Stimulated activated CD8-positive, alpha-beta memory T cell treated with anti-CD3 and anti-CD28 coated beads, Interleukin-7, amount 100 ng/mL, for 1 hour (primary cell): ENCODE measurements at regions not wholly inside any gene's neighbourhood (a gene's known extent, or its start where the extent isn't known, plus 50 kb on each side); places are given as distances from the start of the nearest gene placed in this dataset.

ENCODE experiments used
- DNase-seq, 2 donors: peaks; one replicate each; pipeline ENCODE4 v3.0.0-alpha.2; 2020; ENCODE audit warnings: low read depth in 2 of 2

DNA sequence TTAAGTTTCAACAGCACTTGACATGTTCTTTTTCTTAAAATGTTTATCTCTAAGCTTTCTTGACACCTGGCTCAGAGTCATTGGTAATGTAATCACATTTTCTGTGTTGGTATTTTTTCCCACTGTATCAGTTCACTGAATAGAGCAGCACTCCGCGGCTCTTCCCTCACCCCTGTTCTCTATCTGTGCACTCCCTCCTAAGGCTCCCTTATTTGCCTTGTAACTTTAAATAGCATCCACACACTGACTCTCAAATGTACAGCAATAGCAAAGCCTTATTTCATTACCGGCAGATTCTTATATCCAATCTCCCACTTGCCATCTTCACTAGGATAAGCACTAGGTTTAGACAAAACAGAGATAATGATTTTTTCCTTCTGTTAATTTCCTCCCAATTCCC is 935.5 kb upstream of the SLC10A2 start:
- no peak for DNase-seq

DNA sequence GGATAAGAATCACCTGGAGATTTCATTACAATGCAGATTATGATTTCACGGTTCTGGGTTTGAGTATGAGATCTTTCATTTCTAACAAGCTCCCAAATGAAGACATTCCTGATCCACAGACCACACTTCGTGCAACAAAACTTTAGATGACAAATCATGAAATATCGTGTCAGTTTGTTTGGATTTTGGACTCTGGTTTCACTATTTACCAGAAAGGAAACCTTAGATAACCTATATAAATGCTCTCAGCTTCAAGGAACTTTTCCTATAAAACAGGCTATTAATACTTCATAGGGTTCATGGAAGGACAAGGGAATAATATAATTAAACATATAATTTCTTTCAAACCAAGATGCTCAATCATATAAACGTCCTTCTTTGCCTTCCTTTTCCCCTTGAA is 930.5 kb upstream of the SLC10A2 start:
- no peak for DNase-seq

GRCh38 chr13:103983948-103984347 is 917.7 kb upstream of the SLC10A2 start:
- DNase-seq = no peak

GRCh38 chr13:103976371-103976770 is 910.2 kb upstream of the SLC10A2 start:
- no peak for DNase-seq

- DNase-seq = no peak
Observed at GRCh38 chr13:103973740-103974139, 907.5 kb upstream of the SLC10A2 start.

DNA sequence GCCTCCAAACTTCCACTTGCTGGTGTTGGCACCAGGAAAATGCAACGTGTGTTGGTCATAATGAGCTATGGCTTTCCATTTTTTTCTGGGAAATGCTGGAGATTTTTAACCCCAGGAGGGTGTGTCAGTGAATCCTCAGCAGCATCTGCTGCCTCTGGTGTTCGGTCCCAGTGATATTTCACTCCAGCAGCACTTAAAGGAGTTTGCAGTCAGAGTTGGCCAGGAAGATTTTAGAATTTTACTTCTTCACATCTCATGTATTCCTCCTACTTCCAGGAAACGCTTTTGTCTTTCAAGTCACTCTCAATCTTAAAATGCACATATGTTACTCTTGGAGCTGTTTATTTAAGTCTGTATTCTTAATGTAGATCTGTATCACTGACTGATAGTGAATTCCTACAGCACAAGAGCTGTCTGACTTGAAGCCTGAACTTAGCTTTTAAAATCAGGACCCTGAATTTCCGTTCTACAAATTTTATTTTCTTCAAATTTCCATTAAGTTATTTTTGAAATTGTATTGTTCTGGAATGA is 903.4 kb upstream of the SLC10A2 start:
- DNase-seq = no peak

DNA sequence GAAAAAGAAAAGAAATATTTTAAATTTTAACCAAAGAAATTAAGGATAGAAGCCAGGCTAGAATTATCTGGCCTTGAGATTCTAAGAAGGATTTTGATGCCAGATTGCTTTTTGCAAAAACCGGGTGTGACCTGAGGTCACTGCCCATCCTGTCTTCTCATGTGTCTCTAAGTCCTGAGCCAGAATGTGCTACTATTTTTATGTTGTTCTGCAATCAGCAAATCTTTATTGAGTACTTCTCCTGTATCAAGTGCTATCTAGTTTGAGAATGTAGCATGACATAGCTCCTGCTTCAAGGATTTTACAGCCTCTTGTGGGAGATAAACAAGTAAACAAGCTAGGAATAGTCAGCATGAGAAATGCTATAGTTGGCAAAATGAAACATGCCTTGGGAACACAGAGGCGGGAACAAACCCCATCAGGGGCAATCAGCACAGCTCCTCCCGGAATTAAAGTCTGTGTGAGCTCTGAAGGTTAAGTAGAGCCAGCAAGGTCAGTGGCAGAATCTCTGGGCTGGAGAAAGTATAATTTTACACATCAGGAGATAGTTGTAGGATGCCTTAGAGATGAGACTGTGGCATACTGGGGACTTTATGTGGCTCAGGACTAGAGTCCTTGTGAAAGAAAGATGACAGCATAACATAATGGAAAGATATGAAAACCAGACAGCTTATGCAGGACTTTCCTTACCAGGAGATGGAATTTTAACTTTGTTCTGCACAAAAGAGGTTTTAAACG is 899.5 kb upstream of the SLC10A2 start:
- DNase-seq = no peak

DNA sequence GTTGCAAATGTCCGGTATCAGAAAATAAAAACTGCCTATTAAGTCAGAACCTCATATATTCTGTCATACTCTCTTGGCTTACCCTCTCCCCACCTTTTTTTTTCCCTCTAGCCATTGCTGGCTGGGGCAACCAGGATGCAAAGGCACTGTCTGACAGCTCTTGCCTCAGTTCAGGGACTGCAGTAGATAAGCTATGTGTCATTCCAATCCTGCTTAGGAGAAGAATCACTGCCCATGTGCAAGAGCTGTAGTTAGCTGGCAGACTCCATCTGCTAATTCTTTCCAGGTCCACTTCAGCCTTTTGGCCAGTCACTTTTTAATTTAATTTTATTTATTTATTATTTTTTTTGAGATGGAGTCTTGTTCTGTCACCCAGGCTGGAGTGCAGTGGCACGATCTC is 895.6 kb upstream of the SLC10A2 start:
- DNase-seq = no peak

- no peak for DNase-seq
Observed at GRCh38 chr13:103961129-103961528, 894.9 kb upstream of the SLC10A2 start.

DNA sequence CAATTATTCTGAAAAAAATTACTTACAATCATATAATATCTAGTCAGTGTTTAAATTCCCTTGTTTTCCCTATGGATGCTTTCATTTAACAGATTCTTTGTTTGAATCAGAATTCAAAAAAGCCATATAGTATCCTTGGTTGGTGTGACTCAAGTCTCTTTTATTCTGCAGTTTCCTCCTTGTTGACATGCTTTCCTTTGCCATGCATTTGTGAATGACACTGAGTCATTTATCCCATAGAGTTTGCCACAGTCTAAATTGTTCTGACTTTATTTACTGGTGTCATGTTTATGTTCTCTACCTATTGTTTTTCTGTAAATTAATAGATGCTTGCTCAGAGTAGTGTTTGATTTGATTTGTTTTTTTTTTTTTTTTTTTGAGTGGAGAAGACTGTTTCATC is 893.8 kb upstream of the SLC10A2 start:
- DNase-seq = no peak

DNA sequence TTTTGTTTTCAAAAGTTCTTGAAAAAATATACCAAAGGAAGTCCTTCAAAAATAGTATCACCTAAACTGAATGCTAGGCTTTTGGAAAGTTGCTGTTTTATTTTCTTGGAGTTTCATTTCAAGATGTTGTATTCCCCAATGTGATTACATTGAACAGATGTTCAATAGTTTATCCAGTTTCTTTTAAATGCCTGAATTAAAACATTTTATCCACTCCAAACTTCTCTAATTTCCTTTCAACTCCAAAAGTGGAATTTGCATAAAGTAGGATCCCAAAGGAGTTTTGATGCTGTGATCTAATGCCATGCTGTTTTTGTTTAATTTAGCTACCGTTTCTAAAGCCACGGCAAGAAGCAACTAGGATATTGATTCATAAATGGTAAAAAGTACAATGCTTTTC is 892.5 kb upstream of the SLC10A2 start:
- no peak for DNase-seq

GRCh38 chr13:103957939-103958338 is 891.7 kb upstream of the SLC10A2 start:
- DNase-seq = no peak

- no peak for DNase-seq
Observed at GRCh38 chr13:103953859-103954258, 887.6 kb upstream of the SLC10A2 start.

- no peak for DNase-seq
Observed at GRCh38 chr13:103952183-103952582, 886.0 kb upstream of the SLC10A2 start.

DNA sequence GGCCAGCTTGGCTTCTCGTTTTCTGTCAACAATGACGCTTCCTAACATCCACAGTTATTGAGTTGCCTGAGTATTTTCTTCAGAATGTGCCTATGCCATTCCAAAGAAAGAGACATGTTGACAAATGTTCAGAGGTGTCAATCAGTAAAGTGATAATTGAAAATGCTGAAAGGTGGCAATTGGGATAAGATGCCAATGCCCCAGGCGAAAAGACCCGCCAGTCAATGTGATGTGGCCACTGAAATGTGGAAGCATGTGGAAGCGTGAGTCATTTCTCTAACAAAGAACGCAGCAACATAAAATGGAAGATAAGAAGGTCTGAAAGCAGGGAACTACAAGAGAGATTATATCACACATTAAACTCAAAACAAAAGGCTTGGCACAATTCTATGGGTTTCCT is 882.2 kb upstream of the SLC10A2 start:
- no peak for DNase-seq

DNA sequence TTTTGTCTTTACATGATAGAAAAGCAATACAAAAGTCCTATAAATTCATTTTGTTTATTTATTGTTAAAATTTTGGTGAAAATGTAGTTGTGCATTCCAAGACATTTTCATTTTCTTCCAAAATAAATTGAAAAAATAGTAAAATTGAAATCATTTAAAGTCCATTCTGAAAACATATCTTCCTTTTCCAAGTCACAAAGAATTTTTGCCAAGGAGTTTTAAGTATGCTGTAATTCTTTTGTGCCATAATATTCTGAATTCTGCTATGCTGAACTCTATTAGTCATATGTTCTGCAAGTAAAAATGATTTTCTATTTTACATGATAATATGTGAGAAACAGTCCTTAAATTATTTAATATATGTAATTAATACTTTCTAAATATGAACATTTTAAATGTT is 879.6 kb upstream of the SLC10A2 start:
- DNase-seq = no peak

DNA sequence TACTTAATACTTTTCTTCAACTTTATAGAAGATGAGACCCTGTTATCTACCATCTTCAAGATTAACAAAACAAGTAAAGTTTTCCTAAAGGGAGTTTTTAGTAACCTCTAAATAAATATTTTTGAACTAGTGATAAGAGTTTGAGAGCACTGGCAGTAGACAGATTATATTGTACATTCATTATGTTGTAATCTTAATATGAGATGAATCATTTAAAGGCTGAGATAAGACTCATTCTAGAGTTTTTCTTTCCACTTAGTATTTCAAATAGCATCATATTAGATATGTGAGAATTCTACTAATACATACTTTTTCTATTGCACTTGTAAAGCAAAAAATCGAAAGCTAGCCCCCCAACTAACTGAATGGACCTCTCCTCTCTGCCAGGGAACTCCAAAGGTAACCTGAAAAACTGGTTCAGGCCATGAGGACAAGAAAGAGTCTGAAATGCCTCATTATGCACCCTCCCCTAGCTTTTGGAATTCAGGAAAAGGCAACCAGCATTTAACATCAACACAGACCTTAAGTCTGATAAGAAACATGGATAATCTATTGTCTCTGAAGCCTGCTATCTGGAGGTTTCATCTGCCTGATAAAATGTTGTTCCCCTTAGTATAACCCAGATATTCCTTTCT is 875.4 kb upstream of the SLC10A2 start:
- DNase-seq = no peak

DNA sequence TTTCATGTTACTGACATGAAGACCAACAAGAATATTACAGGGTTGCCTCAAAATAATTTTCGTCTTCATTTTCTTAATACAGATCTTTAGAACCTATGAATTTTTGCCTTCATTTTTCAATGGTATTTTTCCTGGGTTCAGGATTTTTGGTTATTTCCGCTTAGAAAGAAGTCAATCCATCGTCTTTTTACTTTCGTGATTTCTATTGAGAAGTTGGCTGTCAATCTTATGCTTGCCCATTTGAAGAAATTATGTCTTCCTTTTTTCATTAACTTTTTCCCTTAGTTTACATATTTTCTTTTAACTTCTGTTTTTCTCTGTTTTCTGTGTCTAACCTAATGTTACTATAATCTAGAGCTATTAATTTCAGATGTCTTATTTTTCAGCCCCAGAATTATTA is 868.9 kb upstream of the SLC10A2 start:
- DNase-seq = no peak

- no peak for DNase-seq
Observed at GRCh38 chr13:103931885-103932284, 865.7 kb upstream of the SLC10A2 start.

- DNase-seq = no peak
Observed at GRCh38 chr13:103931331-103931845, 865.2 kb upstream of the SLC10A2 start.

DNA sequence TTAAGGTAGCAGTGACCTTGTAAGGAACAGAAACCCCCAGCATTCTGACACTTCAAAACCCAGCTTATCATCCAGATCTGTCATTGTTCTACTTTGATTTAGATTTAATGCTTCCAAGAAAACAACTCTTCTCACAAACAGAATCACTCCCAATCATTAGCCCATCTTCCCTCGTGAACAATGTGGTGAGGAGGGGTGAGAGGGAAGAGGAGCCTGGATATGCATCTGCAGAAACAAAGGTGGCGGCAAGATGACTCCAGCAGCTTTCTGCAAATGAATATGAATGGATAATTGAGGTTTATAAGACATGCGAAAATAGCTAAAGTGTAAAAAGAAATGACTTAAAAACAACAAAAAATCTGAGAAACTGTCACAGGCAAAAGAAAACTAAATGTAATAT is 859.9 kb upstream of the SLC10A2 start:
- DNase-seq = no peak

GRCh38 chr13:103908911-103909310 is 842.7 kb upstream of the SLC10A2 start:
- no peak for DNase-seq

GRCh38 chr13:103908274-103908673 is 842.1 kb upstream of the SLC10A2 start:
- DNase-seq = no peak
